Sigmoid colon (tissue), 4 donors: ENCODE measurements at regions not wholly inside any gene's neighbourhood (a gene's known extent, or its start where the extent isn't known, plus 50 kb on each side); places are given as distances from the start of the nearest gene placed in this dataset.

Experiments used
- POLR2AphosphoS5 ChIP-seq, 4 donors: sonication (generic); formaldehyde crosslinking; IDR thresholded peaks; one replicate each; pipeline ENCODE4 v1.6.1; 2017; ENCODE audit warnings: antibody characterized with exemption in 4 of 4
- TF ChIP-seq, protein P1 (sequence below), 4 experiments: fragments of 450-650 bp in 3 of 4; fragments of 200-600 bp in 1 of 4; IDR thresholded peaks; one replicate each; pipeline ENCODE4 v1.5.1; 2016 to 2019; ENCODE audit warnings: antibody characterized with exemption in 4 of 4, mild to moderate bottlenecking in 3 of 4, moderate library complexity in 2 of 4

DNA sequence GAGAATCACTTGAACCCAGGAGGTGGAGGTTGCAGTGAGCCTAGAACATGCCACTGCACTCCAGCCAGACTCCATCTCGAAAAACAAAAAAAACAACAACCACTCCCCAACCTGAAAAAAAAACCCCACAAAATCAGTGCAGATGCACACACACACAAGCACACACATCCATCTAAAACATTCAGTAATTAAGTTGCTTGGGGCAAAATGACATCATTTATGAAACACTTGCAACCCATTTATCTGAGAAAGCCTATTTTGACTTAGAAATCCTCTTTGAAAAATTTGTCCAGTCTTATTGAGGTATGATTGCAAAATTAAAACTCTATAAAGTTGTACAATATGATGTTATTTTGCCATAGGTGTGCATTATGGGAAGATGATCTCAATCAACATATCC lies 525.5 kb upstream of the AMELY start:
- TF ChIP-seq POLR2AphosphoS5 (IDR thresholded peaks at IDR 0.05) = no peak
- TF ChIP-seq, protein P1, sequence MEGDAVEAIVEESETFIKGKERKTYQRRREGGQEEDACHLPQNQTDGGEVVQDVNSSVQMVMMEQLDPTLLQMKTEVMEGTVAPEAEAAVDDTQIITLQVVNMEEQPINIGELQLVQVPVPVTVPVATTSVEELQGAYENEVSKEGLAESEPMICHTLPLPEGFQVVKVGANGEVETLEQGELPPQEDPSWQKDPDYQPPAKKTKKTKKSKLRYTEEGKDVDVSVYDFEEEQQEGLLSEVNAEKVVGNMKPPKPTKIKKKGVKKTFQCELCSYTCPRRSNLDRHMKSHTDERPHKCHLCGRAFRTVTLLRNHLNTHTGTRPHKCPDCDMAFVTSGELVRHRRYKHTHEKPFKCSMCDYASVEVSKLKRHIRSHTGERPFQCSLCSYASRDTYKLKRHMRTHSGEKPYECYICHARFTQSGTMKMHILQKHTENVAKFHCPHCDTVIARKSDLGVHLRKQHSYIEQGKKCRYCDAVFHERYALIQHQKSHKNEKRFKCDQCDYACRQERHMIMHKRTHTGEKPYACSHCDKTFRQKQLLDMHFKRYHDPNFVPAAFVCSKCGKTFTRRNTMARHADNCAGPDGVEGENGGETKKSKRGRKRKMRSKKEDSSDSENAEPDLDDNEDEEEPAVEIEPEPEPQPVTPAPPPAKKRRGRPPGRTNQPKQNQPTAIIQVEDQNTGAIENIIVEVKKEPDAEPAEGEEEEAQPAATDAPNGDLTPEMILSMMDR (IDR thresholded peaks at IDR 0.05) = no peak
